ENCODE measurements at regions not wholly inside any gene's neighbourhood (a gene's known extent, or its start where the extent isn't known, plus 50 kb on each side); places are given as distances from the start of the nearest gene placed in this dataset.

- TF ChIP-seq CTCF (IDR thresholded peaks at IDR 0.05 in 8 of 11, conservative IDR thresholded peaks at IDR 0.05 in 3 of 11), result no peak
- TF ChIP-seq POLR2AphosphoS5 (IDR thresholded peaks at IDR 0.05), result no peak
- TF ChIP-seq POLR2A (IDR thresholded peaks at IDR 0.05), result no peak
Observed at GRCh38 chr6:23969344-23969743, 156.7 kb upstream of the NRSN1 start.
